Stomach (tissue), 4 donors: ENCODE measurements at regions not wholly inside any gene's neighbourhood (a gene's known extent, or its start where the extent isn't known, plus 50 kb on each side); places are given as distances from the start of the nearest gene placed in this dataset.

ENCODE experiments used
- CTCF ChIP-seq, 7 experiments: fragments of 450-650 bp in 4 of 7; fragments of 200-600 bp in 3 of 7; sonication (generic) in 3 of 7; IDR thresholded peaks; one replicate each; pipeline ENCODE4 v1.5.1; 2016 to 2019; ENCODE audit warnings: antibody characterized with exemption in 7 of 7, control low read depth in 2 of 7, mild to moderate bottlenecking in 1 of 7
- POLR2A ChIP-seq, 4 donors: fragments of 450-650 bp; IDR thresholded peaks; one replicate each; pipeline ENCODE4 v1.6.1; 2016; ENCODE audit warnings: antibody characterized with exemption in 4 of 4, control low read depth in 2 of 4, mild to moderate bottlenecking in 1 of 4, moderate library complexity in 1 of 4
- POLR2AphosphoS5 ChIP-seq, 3 donors: sonication (generic); formaldehyde crosslinking; IDR thresholded peaks; one replicate each; pipeline ENCODE4 v1.6.1; 2016; ENCODE audit warnings: antibody characterized with exemption in 3 of 3

DNA sequence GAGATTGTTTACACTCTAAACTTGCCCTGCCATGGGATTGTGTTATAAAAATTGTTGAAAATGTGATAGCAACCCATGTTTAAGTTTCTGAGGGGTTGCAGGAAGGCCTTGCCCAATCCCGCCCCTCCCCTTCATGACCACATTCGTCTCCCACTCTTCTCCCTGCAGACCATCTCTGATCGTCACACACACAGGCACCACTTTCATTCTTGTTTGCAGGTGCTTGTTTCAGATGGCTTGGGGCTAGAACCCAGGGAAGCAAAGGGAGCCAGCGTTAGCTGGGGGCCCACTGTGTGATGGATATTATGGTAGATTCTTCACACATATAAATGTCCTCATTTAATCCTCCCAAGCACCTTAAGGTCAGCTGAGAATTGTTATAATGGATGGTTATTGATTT is 286.7 kb upstream of the HABP2 start:
- TF ChIP-seq CTCF (IDR thresholded peaks at IDR 0.05) (no peak), POLR2A (IDR thresholded peaks at IDR 0.05) (no peak), POLR2AphosphoS5 (IDR thresholded peaks at IDR 0.05) (no peak)
